Neural progenitor cell (in vitro differentiated cells): ENCODE measurements at regions not wholly inside any gene's neighbourhood (a gene's known extent, or its start where the extent isn't known, plus 50 kb on each side); places are given as distances from the start of the nearest gene placed in this dataset.

Experiments
- DNase-seq: peaks from one replicate; pipeline ENCODE4 v3.0.0-alpha.2; 2016; ENCODE audit warnings: low spot score
- H2AFZ ChIP-seq: fragments of 200-600 bp; sonication (generic); replicated peaks from 2 replicates; pipeline ENCODE4 v1.6.1; 2016; ENCODE audit warnings: antibody characterized with exemption
- H3F3A ChIP-seq: fragments of 200-600 bp; sonication (generic); 2 replicates; pipeline ENCODE4 v1.6.1; 2016; ENCODE audit warnings: antibody characterized with exemption, low read depth
- H3K27ac ChIP-seq: fragments of 200-600 bp; sonication (generic); 2 replicates; pipeline ENCODE4 v1.5.1; 2016; ENCODE audit warnings: mild to moderate bottlenecking
- H3K27me3 ChIP-seq: fragments of 200-600 bp; sonication (generic); 2 replicates; pipeline ENCODE4 v1.6.1; 2016; ENCODE audit warnings: mild to moderate bottlenecking, moderate library complexity
- H3K36me3 ChIP-seq: fragments of 200-600 bp; sonication (generic); 2 replicates; pipeline ENCODE4 v1.5.1; 2016
- H3K4me1 ChIP-seq: fragments of 200-600 bp; sonication (generic); 2 replicates; pipeline ENCODE4 v1.6.1; 2016; ENCODE audit warnings: mixed run types
- H3K4me2 ChIP-seq: fragments of 200-600 bp; sonication (generic); 2 replicates; pipeline ENCODE4 v1.6.1; 2016
- H3K4me3 ChIP-seq: fragments of 200-600 bp; sonication (generic); 2 replicates; pipeline ENCODE4 v1.5.1; 2016
- H3K79me2 ChIP-seq: fragments of 200-600 bp; sonication (generic); 2 replicates; pipeline ENCODE4 v1.6.1; 2016; ENCODE audit warnings: low read depth
- H3K9ac ChIP-seq: fragments of 200-600 bp; sonication (generic); 2 replicates; pipeline ENCODE4 v1.6.1; 2016
- H3K9me3 ChIP-seq: fragments of 200-600 bp; sonication (generic); 2 replicates; pipeline ENCODE4 v1.5.1; 2016; ENCODE audit warnings: low read depth
- H4K20me1 ChIP-seq: fragments of 200-600 bp; sonication (generic); 2 replicates; pipeline ENCODE4 v1.6.1; 2016; ENCODE audit warnings: low read depth
- H3K27ac Mint-ChIP-seq: 3 replicates; pipeline ENCODE4 v1.8.0; 2021; ENCODE audit warnings: mixed read lengths
- H3K27me3 Mint-ChIP-seq: 2 replicates; pipeline ENCODE4 v1.8.0; 2022; ENCODE audit warnings: low read depth, mild to moderate bottlenecking, inconsistent platforms, moderate library complexity, mixed read lengths; ENCODE audit not compliant: insufficient read depth
- H3K36me3 Mint-ChIP-seq: 3 replicates; pipeline ENCODE4 v1.8.0; 2021; ENCODE audit warnings: mixed read lengths
- H3K4me1 Mint-ChIP-seq: 3 replicates; pipeline ENCODE4 v1.8.0; 2021; ENCODE audit warnings: mixed read lengths
- H3K4me3 Mint-ChIP-seq: 3 replicates; pipeline ENCODE4 v1.8.0; 2021; ENCODE audit warnings: mild to moderate bottlenecking, moderate library complexity, mixed read lengths
- H3K9me3 Mint-ChIP-seq: 3 replicates; pipeline ENCODE4 v1.8.0; 2020; ENCODE audit warnings: mixed read lengths
- CTCF ChIP-seq: fragments of 200-600 bp; sonication (generic); IDR thresholded peaks from 2 replicates; pipeline ENCODE4 v1.5.1; 2017; ENCODE audit warnings: antibody characterized with exemption, mild to moderate bottlenecking
- EZH2 ChIP-seq: fragments of 200-600 bp; sonication (generic); IDR thresholded peaks from 2 replicates; pipeline ENCODE4 v1.6.1; 2017; ENCODE audit warnings: antibody characterized with exemption, mild to moderate bottlenecking, moderate library complexity
- EZH2phosphoT487 ChIP-seq: fragments of 200-600 bp; sonication (generic); IDR thresholded peaks from 2 replicates; pipeline ENCODE4 v1.6.1; 2017; ENCODE audit warnings: antibody characterized with exemption

DNA sequence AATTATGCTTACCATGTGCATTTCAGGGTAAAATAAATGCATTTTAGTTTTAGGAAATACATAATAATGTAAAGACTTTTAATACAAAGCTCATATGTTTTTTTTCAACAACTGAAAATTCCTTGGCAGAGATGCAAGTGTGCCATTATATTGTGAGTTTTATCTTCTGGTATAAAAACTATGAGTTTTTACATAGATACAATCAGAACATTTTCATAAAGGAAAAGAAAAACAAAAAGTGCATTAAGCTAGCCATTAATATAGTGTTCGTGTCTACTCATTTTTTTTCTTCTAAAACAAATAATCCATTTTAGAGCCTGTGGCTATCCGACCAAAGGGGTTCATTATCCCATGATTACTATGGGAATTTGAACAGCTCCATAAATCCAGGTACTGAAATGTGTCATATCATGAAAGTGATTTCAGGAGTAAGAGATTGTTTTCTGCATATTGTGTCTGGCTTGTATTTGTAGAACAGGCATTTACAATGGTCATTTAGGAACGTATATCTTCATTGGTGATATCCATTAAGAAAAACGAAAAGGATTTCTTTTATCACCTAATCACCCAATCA lies 236.9 kb upstream of the SLC10A2 start:
- Mint-ChIP-seq H3K4me1 (peaks cover 5% of the 10 kb centered on the region), H3K27ac (no peak overlapping the region), H3K9me3 (no peaks in the 10 kb centered on the region), H3K36me3 (no peaks in the 10 kb centered on the region), H3K4me3 (no peak overlapping the region), H3K27me3 (peaks cover 2% of the 10 kb centered on the region)
- H3K36me3 ChIP-seq: no peaks in the 10 kb centered on the region
- no peak overlapping the region for H2AFZ ChIP-seq
- H3F3A ChIP-seq: no peaks in the 10 kb centered on the region
- H4K20me1 ChIP-seq: no peaks in the 10 kb centered on the region
- TF ChIP-seq EZH2 (no peak), CTCF (no peak), EZH2phosphoT487 (no peak)
- no peak overlapping the region for H3K4me2 ChIP-seq
- no peak overlapping the region for H3K4me3 ChIP-seq
- no peaks in the 10 kb centered on the region for H3K4me1 ChIP-seq
- no peak overlapping the region for H3K9ac ChIP-seq
- H3K27ac ChIP-seq: no peak overlapping the region
- DNase-seq: no peak
- no peaks in the 10 kb centered on the region for H3K27me3 ChIP-seq
- no peaks in the 10 kb centered on the region for H3K9me3 ChIP-seq
- H3K79me2 ChIP-seq: no peaks in the 10 kb centered on the region

DNA sequence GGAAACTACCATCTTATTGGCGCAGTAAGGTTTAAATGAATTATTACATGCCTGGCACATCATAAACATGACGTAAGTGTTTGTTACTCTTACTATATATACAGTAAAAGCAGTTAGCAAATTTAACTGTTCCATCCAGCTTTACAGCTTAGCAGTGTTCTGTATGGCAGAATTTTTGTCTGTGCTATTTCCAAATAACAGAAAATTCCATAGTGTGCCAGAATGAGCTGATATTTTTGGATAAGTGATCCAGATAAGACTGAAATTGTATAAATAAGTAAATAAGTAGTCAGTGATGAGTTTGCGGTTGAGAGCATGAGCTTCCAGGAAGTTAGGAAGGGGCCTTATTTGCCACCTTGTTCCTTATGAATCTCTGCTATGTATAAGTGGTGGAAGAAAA lies 236.5 kb upstream of the SLC10A2 start:
- H2AFZ ChIP-seq: no peak overlapping the region
- no peak overlapping the region for H3K4me3 ChIP-seq
- no peaks in the 10 kb centered on the region for H4K20me1 ChIP-seq
- H3K36me3 Mint-ChIP-seq: no peaks in the 10 kb centered on the region
- H3K27me3 ChIP-seq: no peaks in the 10 kb centered on the region
- H3K9me3 Mint-ChIP-seq: no peaks in the 10 kb centered on the region
- TF ChIP-seq CTCF (no peak), EZH2 (no peak), EZH2phosphoT487 (no peak)
- DNase-seq: no peak
- peaks cover 5% of the 10 kb centered on the region for H3K4me1 Mint-ChIP-seq
- H3K9me3 ChIP-seq: no peaks in the 10 kb centered on the region
- no peak overlapping the region for H3K4me3 Mint-ChIP-seq
- H3K9ac ChIP-seq: no peak overlapping the region
- no peak overlapping the region for H3K27ac Mint-ChIP-seq
- H3K79me2 ChIP-seq: no peaks in the 10 kb centered on the region
- H3K36me3 ChIP-seq: no peaks in the 10 kb centered on the region
- H3K27ac ChIP-seq: no peak overlapping the region
- H3K4me2 ChIP-seq: no peak overlapping the region
- no peaks in the 10 kb centered on the region for H3F3A ChIP-seq
- peaks cover 2% of the 10 kb centered on the region for H3K27me3 Mint-ChIP-seq
- H3K4me1 ChIP-seq: no peaks in the 10 kb centered on the region

DNA sequence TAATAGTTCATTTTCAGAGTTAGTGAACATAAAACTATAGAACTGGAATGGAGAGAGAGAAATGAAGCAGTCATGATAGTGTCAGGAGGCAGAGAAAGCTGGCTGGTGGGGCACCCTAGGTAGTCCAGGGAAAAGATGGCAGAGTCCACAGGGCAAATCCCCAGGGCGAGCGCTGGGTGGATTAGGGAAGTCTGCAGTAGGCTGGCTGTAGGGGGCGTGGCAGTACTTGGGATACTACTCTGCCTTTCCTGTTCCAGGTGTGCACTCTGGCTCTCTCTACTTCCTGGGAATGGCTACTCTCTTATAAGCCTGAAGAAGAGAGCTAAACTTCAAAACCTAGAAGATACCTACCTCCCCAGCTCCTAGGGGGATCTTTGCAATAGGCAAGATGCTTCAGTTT lies 232.9 kb upstream of the SLC10A2 start:
- Mint-ChIP-seq H3K4me3 (no peak overlapping the region), H3K9me3 (peaks cover 4% of the 10 kb centered on the region), H3K36me3 (no peaks in the 10 kb centered on the region), H3K27me3 (peaks cover 2% of the 10 kb centered on the region), H3K27ac (no peak overlapping the region), H3K4me1 (no peaks in the 10 kb centered on the region)
- Histone ChIP-seq H3K36me3 (no peaks in the 10 kb centered on the region), H4K20me1 (no peaks in the 10 kb centered on the region), H3K27me3 (no peaks in the 10 kb centered on the region), H3F3A (no peaks in the 10 kb centered on the region), H3K79me2 (no peaks in the 10 kb centered on the region), H3K9me3 (no peaks in the 10 kb centered on the region), H3K27ac (no peak overlapping the region), H3K9ac (no peak overlapping the region), H3K4me2 (no peak overlapping the region), H2AFZ (no peak overlapping the region), H3K4me1 (no peaks in the 10 kb centered on the region), H3K4me3 (no peak overlapping the region)
- peak; percentile 39 for DNase-seq
- TF ChIP-seq EZH2 (no peak), CTCF (peak; percentile 36)
